GM21786 (cell line): ENCODE measurements at regions not wholly inside any gene's neighbourhood (a gene's known extent, or its start where the extent isn't known, plus 50 kb on each side); places are given as distances from the start of the nearest gene placed in this dataset.

Source experiments
- ATAC-seq: cut with Tn5 transposase; IDR thresholded peaks from one replicate; pipeline ENCODE4 v1.9.1; 2021; ENCODE audit not compliant: unreplicated experiment

DNA sequence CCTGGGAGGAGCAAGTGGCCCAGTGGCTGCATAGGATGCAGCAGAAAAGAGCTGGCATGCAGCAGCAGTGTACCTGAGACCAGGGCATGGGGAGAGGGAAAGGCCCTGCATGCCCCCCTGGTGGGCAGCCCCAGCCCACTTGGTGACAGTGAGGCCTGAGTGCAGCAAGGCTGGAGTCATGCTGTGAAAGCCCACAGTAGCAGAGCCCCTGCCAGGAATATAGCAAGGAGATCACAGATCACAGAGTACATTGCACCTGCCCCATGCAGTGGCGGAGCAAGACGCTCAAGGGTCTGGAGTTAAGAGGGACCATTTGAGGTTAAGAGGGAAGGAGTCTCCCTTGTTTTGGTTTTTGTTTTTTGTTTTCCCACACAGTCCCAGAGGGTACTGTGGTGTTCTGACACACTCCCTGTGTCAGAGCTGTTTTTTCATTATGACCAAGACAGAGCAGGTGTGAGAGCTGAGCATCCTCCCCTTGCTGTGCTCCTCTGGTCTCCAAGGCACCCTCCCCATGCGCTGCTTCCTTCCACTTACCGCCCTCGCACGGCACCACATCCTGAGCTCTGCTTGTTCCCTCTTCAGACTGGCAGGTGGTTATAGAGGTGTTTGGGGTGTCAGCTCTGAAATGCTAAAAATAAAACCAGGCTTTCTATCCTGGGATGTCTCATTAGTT lies 85.0 kb upstream of the UBL3 start:
- ATAC-seq = peak; percentile 90

DNA sequence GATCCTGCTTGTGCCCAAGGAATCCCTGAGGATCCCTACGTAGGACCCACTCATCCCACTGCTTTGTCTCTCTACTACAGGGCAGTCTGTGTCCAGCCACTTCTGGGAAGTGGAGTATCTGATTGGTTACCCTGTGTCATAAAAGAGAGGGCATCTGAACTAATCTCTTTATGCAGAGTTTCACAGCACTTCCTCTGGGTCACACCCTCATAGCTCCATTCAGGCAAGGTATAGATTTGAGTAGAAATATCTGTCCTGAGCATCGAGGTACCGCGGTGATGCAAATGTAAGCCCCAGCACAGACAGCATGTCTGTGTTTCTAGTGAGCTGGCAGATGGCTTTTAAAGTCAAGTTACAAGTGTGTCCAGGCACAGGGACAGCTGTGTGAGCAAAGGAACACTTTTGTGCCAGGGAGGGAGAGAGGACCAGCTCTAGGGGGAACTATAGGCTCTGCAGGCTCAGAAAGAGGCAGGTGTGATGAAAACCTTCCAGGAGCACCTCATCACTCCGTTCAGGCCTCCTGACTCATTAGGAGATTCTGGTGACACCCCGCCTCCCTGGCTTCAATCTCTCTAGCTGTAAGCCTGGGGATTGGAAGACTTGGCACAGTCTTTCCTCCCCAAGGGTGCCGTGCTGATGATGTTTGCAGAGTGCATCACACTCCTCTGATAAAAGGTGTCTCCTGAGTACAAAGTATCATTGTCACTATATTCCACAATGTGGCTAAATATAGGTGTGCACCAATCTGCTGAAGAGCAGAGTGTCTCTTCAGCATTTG lies 84.3 kb upstream of the UBL3 start:
- no peak for ATAC-seq

DNA sequence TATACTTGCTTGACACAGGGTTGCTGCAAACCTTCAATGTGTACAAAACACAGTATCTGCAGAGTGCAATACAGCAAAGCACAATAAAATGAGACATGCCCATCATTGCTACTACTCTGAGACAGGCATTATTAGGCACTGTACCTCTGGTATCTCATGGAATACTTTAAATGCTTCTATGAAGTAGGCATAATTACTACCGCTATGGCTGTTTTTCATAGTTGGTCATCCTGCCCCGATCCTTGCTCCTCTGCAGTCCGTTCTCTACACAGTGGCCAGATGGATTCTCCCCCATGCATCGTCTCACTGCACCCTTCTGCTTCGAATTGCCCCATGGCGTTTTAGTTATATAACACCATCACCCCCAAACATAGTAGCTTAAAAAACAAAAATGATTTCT lies 83.0 kb upstream of the UBL3 start:
- ATAC-seq = no peak

DNA sequence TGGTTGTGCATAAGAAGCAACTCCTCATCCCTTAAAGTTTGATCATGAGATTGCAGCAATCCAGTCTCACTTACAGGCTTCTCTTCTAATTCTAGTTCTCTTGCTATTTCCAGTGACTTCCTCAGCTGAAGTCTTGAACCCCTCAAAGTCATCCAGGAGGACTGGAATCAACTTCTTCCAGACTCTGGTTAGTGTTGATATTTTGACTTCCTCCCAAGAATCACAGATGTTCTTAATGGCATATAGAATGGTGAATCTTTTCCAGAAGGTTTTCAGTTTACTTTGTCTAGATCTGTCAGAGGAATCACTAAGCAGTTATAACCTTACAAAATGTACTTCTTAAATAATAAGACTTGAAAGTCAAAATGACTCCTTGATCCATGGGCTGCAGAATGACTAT lies 81.3 kb upstream of the UBL3 start:
- no peak for ATAC-seq

DNA sequence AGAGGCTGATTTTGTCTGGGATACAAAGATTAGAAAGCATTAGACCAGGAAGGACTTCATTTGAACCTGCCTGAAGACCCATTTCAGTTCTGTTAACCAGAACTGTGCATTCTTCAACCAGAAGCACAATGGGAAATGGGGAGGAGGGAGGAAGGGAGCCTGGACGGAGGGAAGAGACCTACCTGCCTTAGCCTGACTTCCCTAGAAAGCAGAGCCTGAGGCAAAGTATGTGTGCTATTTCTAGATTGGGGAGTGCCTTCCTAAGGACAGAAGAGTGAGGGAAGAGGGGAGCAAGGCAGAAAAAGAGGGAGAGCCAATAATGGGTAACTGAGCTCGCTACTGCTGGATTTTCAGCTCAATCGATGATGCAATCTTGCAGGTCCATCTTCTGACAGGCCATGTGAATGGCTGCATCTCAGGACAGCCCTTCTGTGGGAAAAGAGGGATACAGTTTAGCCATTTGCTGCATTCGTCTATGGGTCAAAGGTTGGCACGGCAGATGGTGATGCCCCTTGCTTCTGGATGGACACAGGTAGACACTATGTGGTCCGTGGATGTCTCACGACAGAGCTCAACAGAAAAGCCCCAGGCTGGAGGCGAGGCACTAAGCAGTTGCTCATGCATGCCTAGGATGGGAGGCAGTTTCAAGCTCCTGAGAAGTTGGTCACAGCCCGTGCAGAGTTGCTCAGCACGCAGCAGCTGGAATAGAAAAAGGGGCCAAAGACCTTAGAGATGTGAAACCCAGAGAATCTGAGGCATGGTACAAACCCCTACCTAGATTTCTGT lies 78.8 kb upstream of the UBL3 start:
- ATAC-seq = no peak

DNA sequence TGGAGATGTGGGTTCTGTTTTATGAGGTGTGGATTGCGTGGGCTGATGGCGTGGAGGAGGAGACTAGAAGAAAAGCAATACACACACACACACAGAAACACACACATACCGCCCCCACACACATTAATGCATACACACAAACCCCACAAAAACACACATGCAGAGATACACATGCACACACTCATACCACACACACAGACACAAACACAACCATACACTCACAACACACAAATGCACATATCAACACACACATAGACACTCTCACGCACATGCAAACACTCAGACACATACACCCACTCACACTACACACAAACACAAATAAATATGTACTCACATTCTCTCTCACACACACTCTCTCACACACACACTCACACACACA lies 75.7 kb upstream of the UBL3 start:
- ATAC-seq = no peak

DNA sequence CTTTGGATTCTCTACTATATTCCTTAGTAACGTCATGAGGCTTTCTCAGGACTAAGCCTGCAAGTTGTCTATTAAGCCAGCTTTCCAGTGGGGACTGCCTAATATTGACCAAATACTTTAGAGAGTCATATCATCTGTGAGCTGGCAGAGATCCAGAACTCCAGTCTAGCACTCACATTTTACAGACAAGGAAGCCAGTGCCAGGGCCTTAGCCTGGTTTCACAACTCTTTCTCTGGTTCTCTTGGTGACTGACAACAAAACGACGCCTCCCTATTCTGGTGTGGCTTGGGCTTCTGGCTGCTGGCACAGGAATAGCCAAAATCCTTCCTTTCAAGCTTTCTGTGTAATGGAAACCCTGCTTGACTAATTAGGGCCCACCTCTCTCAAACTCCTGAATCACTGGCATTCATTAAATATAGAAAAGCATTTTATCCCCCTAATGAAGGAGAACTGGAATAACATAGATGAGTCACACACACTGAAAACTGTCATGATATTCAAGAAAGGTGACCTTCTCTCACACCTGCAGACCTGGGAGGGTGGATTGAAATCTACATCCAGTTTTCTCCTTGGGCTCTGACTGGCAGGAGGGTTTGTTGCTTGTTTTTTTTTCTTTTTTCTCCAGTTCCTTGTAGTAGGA lies 75.2 kb upstream of the UBL3 start:
- no peak for ATAC-seq

DNA sequence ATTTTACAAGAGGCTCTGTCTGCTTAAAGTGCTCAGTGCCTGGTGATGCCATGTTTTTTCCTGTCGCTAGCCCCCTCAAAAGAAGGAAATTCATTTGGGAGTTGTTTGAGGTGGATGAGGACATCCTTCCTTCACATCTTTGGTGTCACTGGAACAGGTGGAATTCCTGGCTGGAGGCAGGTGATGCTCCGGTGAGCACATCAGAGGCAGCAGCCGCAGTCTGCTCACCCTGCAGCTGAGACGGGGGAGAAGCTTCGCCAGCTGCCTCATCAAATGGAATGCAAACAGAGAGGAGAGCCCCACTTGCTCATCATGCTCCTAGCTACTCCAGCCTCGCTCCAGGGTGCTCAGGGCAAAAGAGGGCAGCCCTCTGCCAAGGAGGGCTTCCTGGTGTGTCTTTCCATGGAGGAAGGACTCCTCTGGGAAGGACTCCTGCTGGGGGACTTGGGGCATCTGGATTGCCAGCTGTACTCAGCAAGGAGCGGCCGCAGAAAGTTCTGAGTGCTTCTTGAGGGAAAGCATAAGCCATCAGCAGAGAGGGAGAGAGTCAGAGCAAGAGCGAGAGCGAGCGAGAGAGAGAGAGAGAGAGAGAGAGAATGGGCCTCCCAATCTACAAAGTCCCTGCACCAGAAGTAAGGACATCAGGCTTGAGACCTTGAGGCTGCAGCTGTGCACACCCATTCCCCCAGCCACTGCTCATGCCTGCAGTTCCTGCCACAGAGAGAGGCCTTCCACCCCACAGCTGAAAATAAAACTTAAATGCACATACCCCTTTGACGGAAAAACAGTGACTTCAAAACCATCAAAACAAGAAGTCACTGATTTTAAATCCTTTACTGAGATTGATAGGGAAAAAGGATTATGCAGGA lies 74.3 kb upstream of the UBL3 start:
- no peak for ATAC-seq

DNA sequence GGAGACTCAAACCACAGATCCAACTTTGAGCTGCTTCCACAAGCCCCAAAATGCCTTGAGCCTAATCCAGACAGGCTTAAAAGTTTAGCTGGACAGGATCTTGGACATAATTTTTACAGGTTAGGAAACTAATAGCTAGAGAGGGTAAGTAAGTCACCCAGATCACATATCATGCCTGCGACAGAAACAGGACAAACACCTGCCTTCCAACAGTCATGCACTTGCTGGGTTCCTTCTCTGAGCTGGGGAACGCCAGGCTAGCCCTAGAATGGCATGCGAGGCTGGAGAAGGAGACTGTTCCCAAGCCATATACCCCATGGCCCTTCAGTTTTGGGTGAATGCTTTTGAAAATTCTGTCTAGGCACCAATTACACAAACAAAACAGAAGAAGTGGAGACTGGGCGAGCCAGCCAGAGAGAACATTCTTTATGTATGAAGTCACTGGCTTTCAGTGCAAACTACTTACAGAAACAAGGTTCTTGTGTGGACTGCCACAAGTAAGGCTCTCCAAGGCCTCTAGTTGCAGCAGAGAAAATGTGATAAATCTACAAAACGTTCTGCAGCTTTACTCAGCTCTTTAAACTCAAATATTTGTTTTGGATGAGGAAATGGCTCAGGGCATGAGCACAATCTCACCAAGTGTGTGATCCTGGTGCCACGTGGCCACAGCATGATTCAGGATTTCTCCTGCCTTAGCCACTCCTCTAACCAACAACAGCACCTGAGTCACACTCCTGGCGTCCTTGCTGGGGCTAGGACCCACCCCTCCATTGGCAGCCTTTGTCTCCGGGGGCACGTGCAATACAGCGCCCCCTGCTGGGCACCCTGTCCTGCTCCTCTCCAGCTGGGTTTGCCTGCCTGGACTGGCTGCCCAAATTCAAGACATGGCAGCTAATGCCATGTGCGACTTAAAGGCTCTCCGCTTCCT lies 73.4 kb upstream of the UBL3 start:
- ATAC-seq = no peak

DNA sequence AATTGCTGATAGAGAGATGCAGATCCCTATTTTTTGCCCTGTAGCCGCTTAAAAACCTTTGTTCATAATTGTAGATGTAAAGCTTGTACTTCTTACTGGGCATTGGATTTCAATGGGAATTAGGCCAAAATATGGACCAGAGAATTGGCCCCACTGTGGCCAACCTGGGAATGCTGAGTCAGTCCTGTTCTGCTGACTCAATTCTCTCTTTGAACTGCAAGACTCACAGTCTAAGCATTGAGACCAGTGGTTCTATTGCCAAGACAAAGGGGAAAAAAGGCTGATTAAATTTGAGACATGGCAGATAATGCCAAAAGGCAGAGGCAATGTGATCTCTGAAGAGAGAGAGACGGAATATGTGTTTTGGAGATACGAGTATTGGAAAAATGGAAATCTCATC lies 72.5 kb upstream of the UBL3 start:
- ATAC-seq = no peak

DNA sequence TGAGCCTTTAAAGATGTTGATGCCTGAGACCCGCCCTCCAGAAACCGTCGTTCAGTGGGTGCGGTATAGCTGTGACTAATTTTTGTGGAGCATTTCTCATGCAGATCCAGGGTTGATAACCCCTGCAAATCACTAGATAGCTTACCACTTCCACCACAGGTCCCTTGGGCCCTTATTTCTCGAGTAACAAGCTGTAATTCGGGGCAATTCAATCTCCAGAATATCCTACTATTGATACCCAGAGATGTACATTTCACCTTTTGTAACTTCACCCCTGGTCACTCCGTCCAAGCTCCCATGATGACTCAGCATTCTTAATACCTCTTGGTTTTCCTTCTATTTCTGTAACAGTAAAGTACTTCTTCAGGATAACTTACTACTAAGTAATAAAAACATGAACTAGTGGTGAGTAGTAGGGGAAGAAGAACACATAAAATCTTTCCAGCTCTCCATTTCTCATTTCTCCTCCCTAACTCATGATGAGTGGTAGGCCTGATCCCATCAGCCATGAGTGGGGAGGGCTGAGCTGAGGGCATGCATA lies 71.9 kb upstream of the UBL3 start:
- no peak for ATAC-seq

DNA sequence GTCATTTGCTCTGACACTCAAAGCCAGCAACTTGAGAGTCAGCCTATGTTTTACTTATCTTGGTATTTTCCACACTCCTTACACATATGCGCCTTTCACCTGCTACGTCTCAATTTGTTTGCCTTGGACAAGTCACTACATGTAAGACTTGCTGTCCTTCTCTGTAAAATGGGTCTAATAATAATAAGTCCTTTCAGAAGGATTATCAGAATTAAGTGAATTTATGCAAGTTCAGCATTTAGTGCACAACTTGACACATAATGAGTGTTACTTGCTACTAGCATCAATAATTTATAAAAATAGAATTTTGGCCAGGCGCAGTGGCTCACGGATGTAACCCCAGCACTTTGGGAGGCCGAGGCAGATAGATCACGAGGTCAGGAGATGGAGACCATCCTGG lies 71.1 kb upstream of the UBL3 start:
- ATAC-seq = no peak

DNA sequence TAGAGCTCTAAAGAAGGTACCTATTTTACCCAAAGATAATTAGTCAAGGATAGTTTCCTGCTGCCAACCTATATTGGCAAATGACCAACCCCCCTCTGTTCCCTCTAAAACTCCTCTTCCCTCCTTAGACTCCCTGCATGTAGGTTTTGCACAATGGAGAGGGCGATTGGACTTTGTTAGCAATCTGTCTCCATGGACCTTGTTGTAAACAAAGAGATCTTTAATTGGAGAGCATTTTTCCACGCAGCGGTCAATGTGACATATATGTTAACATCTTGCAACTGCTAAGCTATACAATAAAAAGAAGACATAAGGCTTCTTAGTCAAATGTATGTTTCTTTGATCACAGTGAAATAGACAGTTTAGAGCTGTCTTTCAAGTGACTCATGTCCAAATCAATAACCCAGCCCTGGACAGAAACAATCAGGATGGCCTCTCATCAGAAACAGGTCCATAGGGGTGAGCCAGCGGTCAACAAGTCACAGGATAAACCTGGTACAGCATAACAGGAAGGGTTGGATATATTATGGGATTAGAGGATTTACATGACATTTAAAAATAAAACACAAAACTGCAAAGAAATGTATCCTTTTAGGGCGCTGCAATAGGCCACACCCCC lies 69.7 kb upstream of the UBL3 start:
- ATAC-seq = no peak

DNA sequence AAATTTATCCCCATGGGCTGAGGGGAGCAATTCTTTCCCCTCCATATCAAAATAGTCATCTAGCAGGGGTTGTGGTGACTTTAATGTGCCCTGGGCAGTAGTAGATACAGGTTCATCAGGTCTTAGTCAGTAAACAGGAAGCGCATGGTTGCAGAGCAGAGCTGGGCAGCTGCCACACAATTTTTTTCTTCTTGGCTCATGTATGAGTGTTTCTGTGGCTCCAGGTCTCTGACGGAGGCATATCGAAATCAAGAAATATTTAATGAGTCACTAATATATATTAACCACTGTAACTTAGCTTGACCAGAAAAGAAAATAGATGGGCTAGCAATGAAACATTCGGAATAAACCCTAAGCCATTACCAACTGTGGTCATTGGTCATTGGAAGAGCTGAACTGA lies 68.4 kb upstream of the UBL3 start:
- ATAC-seq = no peak

DNA sequence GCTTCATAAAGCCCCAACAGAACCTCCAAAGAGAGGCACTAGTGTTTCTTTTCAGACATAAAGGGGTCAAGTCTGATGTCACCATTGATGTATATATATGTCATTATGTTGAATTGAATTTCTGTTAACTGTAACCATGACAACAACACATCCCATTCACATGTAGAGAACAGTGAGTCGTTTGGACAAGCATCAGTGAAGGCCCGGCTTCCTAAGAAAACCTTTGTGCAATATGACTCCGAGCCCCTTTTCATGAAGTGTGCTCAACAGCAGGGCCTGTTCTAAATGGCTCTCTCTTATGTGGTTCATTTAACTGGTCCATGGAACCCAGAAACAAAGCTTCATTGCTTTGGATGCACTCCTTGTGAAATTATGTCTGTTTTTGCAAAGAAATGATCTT lies 67.2 kb upstream of the UBL3 start:
- no peak for ATAC-seq

DNA sequence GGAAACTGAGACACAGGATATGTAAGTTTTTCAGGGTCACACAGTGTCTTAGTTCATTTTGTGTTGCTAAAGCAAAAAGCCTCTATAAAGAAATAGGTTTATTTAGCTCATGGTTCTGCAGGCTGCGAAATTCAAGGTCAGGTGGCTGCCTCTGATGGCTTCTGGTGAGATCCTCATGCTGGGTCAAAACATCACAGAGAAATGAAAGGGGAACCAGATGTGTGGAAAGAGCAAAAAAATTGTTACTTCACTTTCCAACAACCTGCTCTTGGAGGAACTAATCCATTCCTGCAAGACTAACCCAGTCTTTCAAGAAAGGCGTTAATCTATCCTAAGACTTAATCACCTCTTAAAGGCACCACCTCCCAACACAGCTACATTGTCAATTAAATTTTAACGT lies 64.2 kb upstream of the UBL3 start:
- ATAC-seq = no peak

DNA sequence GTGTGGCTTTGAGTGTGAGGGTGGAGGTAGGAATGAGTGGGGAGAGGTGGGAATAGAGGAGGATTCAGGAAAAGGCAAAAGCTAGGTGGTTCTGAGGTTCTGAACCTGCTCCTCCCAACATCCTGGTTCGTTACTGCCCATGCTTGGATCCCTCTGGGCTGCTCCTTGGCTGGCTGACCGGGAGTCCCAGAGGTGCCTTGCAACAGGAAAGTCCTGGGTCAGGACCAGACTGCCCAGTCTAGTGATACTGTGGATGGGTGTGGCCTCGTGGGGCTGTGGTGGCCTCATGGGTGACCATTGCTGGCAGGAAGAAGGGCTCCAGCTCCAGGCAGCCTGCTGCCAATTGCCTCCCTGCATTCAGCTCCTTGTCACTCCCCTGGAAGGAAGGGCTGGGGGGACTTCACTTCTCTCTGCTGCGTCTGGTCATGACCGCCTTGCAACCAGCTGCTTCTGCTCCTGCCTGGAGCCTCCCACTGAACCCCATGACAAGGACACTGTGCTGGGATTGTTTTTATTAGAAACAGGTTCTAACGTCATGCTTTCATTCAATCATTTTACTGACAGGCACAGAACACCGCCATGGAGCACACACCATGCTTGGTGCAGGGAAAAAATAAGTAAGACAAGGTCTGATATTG lies 61.5 kb upstream of the UBL3 start:
- ATAC-seq = no peak

DNA sequence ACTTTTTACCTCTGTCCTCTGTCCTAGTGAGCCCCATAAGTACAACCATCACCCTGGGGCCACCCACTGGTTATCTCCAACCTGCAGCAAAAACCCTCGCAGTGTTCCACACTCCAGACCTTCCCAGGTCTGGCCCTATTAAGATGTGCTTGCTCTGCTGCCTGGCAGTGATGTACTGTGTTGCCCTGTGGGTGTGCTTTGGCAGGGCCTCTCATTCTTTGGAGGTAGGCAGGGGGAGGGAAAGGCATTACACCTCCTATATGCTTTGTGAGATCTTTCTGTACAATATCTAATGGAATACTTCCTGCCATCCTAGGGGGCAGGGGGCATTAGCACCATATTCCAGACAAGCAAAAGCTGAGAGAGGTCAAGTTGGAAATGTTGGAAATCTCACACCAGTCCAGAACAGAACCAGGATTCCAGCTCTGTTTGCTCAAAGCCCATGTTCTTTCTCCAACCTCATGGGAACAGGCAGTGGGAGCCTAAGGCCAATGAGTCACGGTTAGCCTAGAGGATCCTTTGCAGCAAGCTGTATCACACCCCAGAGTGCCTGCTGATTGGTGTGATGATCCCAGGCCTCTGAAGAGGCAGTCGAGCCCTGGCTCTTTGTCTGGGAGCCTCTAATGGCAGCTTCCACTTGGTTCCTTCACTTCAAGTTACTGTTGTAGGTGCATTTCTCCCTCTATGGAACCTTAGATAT lies 59.7 kb upstream of the UBL3 start:
- no peak for ATAC-seq
